H1 (cell line): ENCODE measurements at regions not wholly inside any gene's neighbourhood (a gene's known extent, or its start where the extent isn't known, plus 50 kb on each side); places are given as distances from the start of the nearest gene placed in this dataset.

Experiments
- HDAC2 ChIP-seq, 2 experiments: fragments of 300-600 bp in 1 of 2; sonication (generic) in 1 of 2; IDR thresholded peaks; 2 replicates each; pipeline ENCODE4 v1.6.1; 2011 to 2012; ENCODE audit warnings: low read depth in 2 of 2, low read length in 2 of 2, mild to moderate bottlenecking in 2 of 2, moderate library complexity in 2 of 2, borderline replicate concordance in 1 of 2, inconsistent platforms in 1 of 2
- NANOG ChIP-seq: IDR thresholded peaks from 2 replicates; pipeline ENCODE4 v1.6.1; 2011; ENCODE audit warnings: low read length, low read depth, mild to moderate bottlenecking, inconsistent platforms; ENCODE audit not compliant: insufficient read depth, poor library complexity, severe bottlenecking
- POLR2AphosphoS5 ChIP-seq: IDR thresholded peaks from 2 replicates; pipeline ENCODE4 v1.6.1; 2011; ENCODE audit warnings: low read depth, low read length
- TBP ChIP-seq: IDR thresholded peaks from 2 replicates; pipeline ENCODE4 v1.6.1; 2011; ENCODE audit warnings: low read depth, low read length, improper control_type of control experiment

- TF ChIP-seq POLR2AphosphoS5 (no peak), TBP (no peak), HDAC2 (IDR thresholded peaks at IDR 0.05; ENCODE audit: borderline replicate concordance in 1 of 2, low read depth in 2 of 2, low read length in 2 of 2) (no peak), NANOG (no peak)
Observed at GRCh38 chr7:91655656-91656055, 224.8 kb downstream of the MTERF1 start (continued).
